Cardiac muscle cell (in vitro differentiated cells and primary cell): ENCODE measurements at regions not wholly inside any gene's neighbourhood (a gene's known extent, or its start where the extent isn't known, plus 50 kb on each side); places are given as distances from the start of the nearest gene placed in this dataset.

Experiments used
- DNase-seq, 2 donors: peaks; one replicate each; pipeline versions ENCODE4 v3.0.0 to v3.0.0-alpha.2; 2010 to 2017; ENCODE audit warnings: low read depth in 1 of 2, low spot score in 1 of 2
- H3K27ac ChIP-seq: fragments of 200-600 bp; sonication (generic); 2 replicates; pipeline ENCODE4 v1.5.1; 2016
- H3K27me3 ChIP-seq: fragments of 200-600 bp; sonication (generic); 2 replicates; pipeline ENCODE4 v1.6.0; 2016; ENCODE audit warnings: control low read depth
- H3K36me3 ChIP-seq: fragments of 200-600 bp; sonication (generic); 2 replicates; pipeline ENCODE4 v1.5.1; 2016; ENCODE audit warnings: control low read depth
- H3K4me1 ChIP-seq: fragments of 200-600 bp; sonication (generic); 2 replicates; pipeline ENCODE4 v1.8.1; 2017; ENCODE audit warnings: low read depth, mild to moderate bottlenecking, mixed run types
- H3K4me3 ChIP-seq: fragments of 200-600 bp; sonication (generic); 2 replicates; pipeline ENCODE4 v1.5.1; 2016; ENCODE audit warnings: mild to moderate bottlenecking
- H3K9me3 ChIP-seq: fragments of 200-600 bp; sonication (generic); 2 replicates; pipeline ENCODE4 v1.5.1; 2017; ENCODE audit warnings: low read depth, mild to moderate bottlenecking, control low read depth
- CTCF ChIP-seq: IDR thresholded peaks from 2 replicates; pipeline ENCODE4 v1.5.1; 2012; ENCODE audit warnings: low read depth, mild to moderate bottlenecking, low read length

- DNase-seq: no peak
- Histone ChIP-seq H3K36me3 (no peaks in the 10 kb centered on the region), H3K4me1 (no peaks in the 10 kb centered on the region), H3K27ac (no peak overlapping the region), H3K4me3 (no peak overlapping the region), H3K27me3 (no peaks in the 10 kb centered on the region), H3K9me3 (no peaks in the 10 kb centered on the region)
- TF ChIP-seq CTCF: no peak
Observed at GRCh38 chr5:117504305-117504704, 929.7 kb upstream of the SEMA6A start.

- Histone ChIP-seq H3K4me1 (no peaks in the 10 kb centered on the region), H3K27ac (no peak overlapping the region), H3K27me3 (no peaks in the 10 kb centered on the region), H3K36me3 (no peaks in the 10 kb centered on the region), H3K4me3 (no peak overlapping the region), H3K9me3 (no peaks in the 10 kb centered on the region)
- no peak for TF ChIP-seq CTCF
- DNase-seq: no peak
Observed at GRCh38 chr5:117497601-117498000, 923.0 kb upstream of the SEMA6A start.

- no peak for TF ChIP-seq CTCF
- no peak for DNase-seq
- H3K4me1 ChIP-seq: no peaks in the 10 kb centered on the region
- no peaks in the 10 kb centered on the region for H3K9me3 ChIP-seq
- H3K4me3 ChIP-seq: no peak overlapping the region
- no peaks in the 10 kb centered on the region for H3K36me3 ChIP-seq
- H3K27me3 ChIP-seq: no peaks in the 10 kb centered on the region
- no peak overlapping the region for H3K27ac ChIP-seq
Observed at GRCh38 chr5:117496801-117497200, 922.2 kb upstream of the SEMA6A start.

- DNase-seq: peak in 1 of 2 donors; percentile 5
- Histone ChIP-seq H3K4me1 (no peaks in the 10 kb centered on the region), H3K27ac (no peak overlapping the region), H3K36me3 (no peaks in the 10 kb centered on the region), H3K9me3 (no peaks in the 10 kb centered on the region), H3K4me3 (no peak overlapping the region), H3K27me3 (no peaks in the 10 kb centered on the region)
- no peak for TF ChIP-seq CTCF
Observed at GRCh38 chr5:117494188-117494587, 919.6 kb upstream of the SEMA6A start.

- no peaks in the 10 kb centered on the region for H3K27me3 ChIP-seq
- no peak for TF ChIP-seq CTCF
- H3K4me3 ChIP-seq: no peak overlapping the region
- no peaks in the 10 kb centered on the region for H3K9me3 ChIP-seq
- peaks cover 3% of the 10 kb centered on the region for H3K4me1 ChIP-seq
- no peaks in the 10 kb centered on the region for H3K36me3 ChIP-seq
- peak in 1 of 2 donors; percentile 5 for DNase-seq
- no peak overlapping the region for H3K27ac ChIP-seq
Observed at GRCh38 chr5:117488976-117489500, 914.4 kb upstream of the SEMA6A start.

GRCh38 chr5:117487556-117487955, 912.9 kb upstream of the SEMA6A start:
- no peak overlapping the region for H3K4me3 ChIP-seq
- H3K36me3 ChIP-seq: no peaks in the 10 kb centered on the region
- no peak for DNase-seq
- H3K9me3 ChIP-seq: no peaks in the 10 kb centered on the region
- no peaks in the 10 kb centered on the region for H3K27me3 ChIP-seq
- no peak overlapping the region for H3K27ac ChIP-seq
- H3K4me1 ChIP-seq: peaks cover 3% of the 10 kb centered on the region
- TF ChIP-seq CTCF: no peak
